Vagina (tissue), 2 donors: ENCODE measurements at regions not wholly inside any gene's neighbourhood (a gene's known extent, or its start where the extent isn't known, plus 50 kb on each side); places are given as distances from the start of the nearest gene placed in this dataset.

Experiments
- DNase-seq, 2 donors: peaks; one replicate each; pipeline ENCODE4 v3.0.0-alpha.2; 2017; ENCODE audit errors: extremely low spot score in 2 of 2
- H3K27ac ChIP-seq: fragments of 200-600 bp; sonication (generic); one replicate; pipeline ENCODE4 v1.5.1; 2019
- H3K27me3 ChIP-seq: fragments of 200-600 bp; sonication (generic); one replicate; pipeline ENCODE4 v1.5.1; 2019
- H3K36me3 ChIP-seq, 2 donors: fragments of 200-600 bp; sonication (generic); one replicate each; pipeline ENCODE4 v1.5.1; 2017 to 2019
- H3K4me1 ChIP-seq: fragments of 200-600 bp; sonication (generic); one replicate; pipeline ENCODE4 v1.5.1; 2019
- H3K4me3 ChIP-seq, 2 donors: fragments of 200-600 bp; sonication (generic); 1 replicate in 1 of 2; 2 replicates in 1 of 2; pipeline ENCODE4 v1.5.1; 2016 to 2019
- H3K9me3 ChIP-seq: fragments of 200-600 bp; sonication (generic); one replicate; pipeline ENCODE4 v1.5.1; 2019
- CTCF ChIP-seq, 3 experiments: fragments of 450-650 bp in 2 of 3; fragments of 200-600 bp in 1 of 3; sonication (generic) in 1 of 3; IDR thresholded peaks; one replicate each; pipeline ENCODE4 v1.5.1; 2017 to 2019; ENCODE audit warnings: antibody characterized with exemption in 3 of 3, mild to moderate bottlenecking in 2 of 3, moderate library complexity in 2 of 3
- POLR2A ChIP-seq, 2 donors: fragments of 450-650 bp; IDR thresholded peaks; one replicate each; pipeline ENCODE4 v1.6.1; 2017; ENCODE audit warnings: antibody characterized with exemption in 2 of 2, mild to moderate bottlenecking in 2 of 2, moderate library complexity in 2 of 2
- POLR2AphosphoS5 ChIP-seq, 2 donors: sonication (generic); formaldehyde crosslinking; IDR thresholded peaks; one replicate each; pipeline ENCODE4 v1.9.0; 2017; ENCODE audit warnings: antibody characterized with exemption in 2 of 2, mild to moderate bottlenecking in 2 of 2, low read depth in 1 of 2; ENCODE audit not compliant: insufficient read depth in 1 of 2
- intact Hi-C: fragments of 100-400 bp; cut with DNase I; formaldehyde crosslinking; loops from one replicate; pipeline ENCODE4 v1.15.1; 2023

- Histone ChIP-seq H3K4me3 (no peak overlapping the region), H3K4me1 (no peaks in the 10 kb centered on the region), H3K27ac (no peak overlapping the region), H3K27me3 (no peaks in the 10 kb centered on the region), H3K9me3 (no peaks in the 10 kb centered on the region), H3K36me3 (no peaks in the 10 kb centered on the region)
- intact Hi-C loops = no loop called here
- DNase-seq = no peak
- TF ChIP-seq POLR2A (IDR thresholded peaks at IDR 0.05) (no peak), POLR2AphosphoS5 (IDR thresholded peaks at IDR 0.05; ENCODE audit: insufficient read depth in 1 of 2, low read depth in 1 of 2) (no peak), CTCF (IDR thresholded peaks at IDR 0.05) (no peak)
Observed at GRCh38 chr5:166063261-166063660, 2228.2 kb upstream of the WWC1 start.

GRCh38 chr5:166068547-166069335, 2222.7 kb upstream of the WWC1 start:
- Histone ChIP-seq H3K9me3 (no peaks in the 10 kb centered on the region), H3K36me3 (no peaks in the 10 kb centered on the region), H3K27ac (no peak overlapping the region), H3K27me3 (no peaks in the 10 kb centered on the region), H3K4me3 (no peak overlapping the region), H3K4me1 (no peaks in the 10 kb centered on the region)
- no peak for DNase-seq
- no peak for TF ChIP-seq POLR2A (IDR thresholded peaks at IDR 0.05)
- TF ChIP-seq CTCF (IDR thresholded peaks at IDR 0.05) = no peak
- no peak for TF ChIP-seq POLR2AphosphoS5 (IDR thresholded peaks at IDR 0.05; ENCODE audit: insufficient read depth in 1 of 2, low read depth in 1 of 2)
- intact Hi-C loops = no loop called here

- Histone ChIP-seq H3K27ac (no peak overlapping the region), H3K27me3 (no peaks in the 10 kb centered on the region), H3K9me3 (no peaks in the 10 kb centered on the region), H3K4me3 (no peak overlapping the region), H3K4me1 (no peaks in the 10 kb centered on the region), H3K36me3 (no peaks in the 10 kb centered on the region)
- intact Hi-C loops = no loop called here
- no peak for DNase-seq
- TF ChIP-seq POLR2AphosphoS5 (IDR thresholded peaks at IDR 0.05; ENCODE audit: insufficient read depth in 1 of 2, low read depth in 1 of 2) = no peak
- TF ChIP-seq CTCF (IDR thresholded peaks at IDR 0.05) = no peak
- TF ChIP-seq POLR2A (IDR thresholded peaks at IDR 0.05) = no peak
Observed at GRCh38 chr5:166073901-166074581, 2217.4 kb upstream of the WWC1 start.

- DNase-seq = no peak
- H3K36me3 ChIP-seq = no peaks in the 10 kb centered on the region
- no peaks in the 10 kb centered on the region for H3K27me3 ChIP-seq
- intact Hi-C loops = no loop called here
- TF ChIP-seq CTCF (IDR thresholded peaks at IDR 0.05) = no peak
- no peak for TF ChIP-seq POLR2A (IDR thresholded peaks at IDR 0.05)
- no peak for TF ChIP-seq POLR2AphosphoS5 (IDR thresholded peaks at IDR 0.05; ENCODE audit: insufficient read depth in 1 of 2, low read depth in 1 of 2)
- no peak overlapping the region for H3K27ac ChIP-seq
- H3K4me1 ChIP-seq = no peaks in the 10 kb centered on the region
- no peaks in the 10 kb centered on the region for H3K9me3 ChIP-seq
- no peak overlapping the region for H3K4me3 ChIP-seq
Observed at GRCh38 chr5:166074582-166075481, 2216.6 kb upstream of the WWC1 start.
